Choroid plexus epithelial cell (primary cell): ENCODE measurements at regions not wholly inside any gene's neighbourhood (a gene's known extent, or its start where the extent isn't known, plus 50 kb on each side); places are given as distances from the start of the nearest gene placed in this dataset.
A peak's percentile ranks its signal among the peaks of the same experiment; 100 is the strongest.

Experiments used
- DNase-seq: peaks from one replicate; pipeline ENCODE4 v3.0.0-alpha.2; 2010; ENCODE audit warnings: low read depth
- H3K4me3 ChIP-seq: 2 replicates; pipeline ENCODE4 v1.5.1; 2011; ENCODE audit warnings: low read depth, mild to moderate bottlenecking, control low read depth, low read length, moderate library complexity
- TF ChIP-seq, protein P1 (sequence below): conservative IDR thresholded peaks from 2 replicates; pipeline ENCODE4 v1.5.1; 2011; ENCODE audit warnings: low read depth, mild to moderate bottlenecking, control low read depth, inconsistent platforms, low read length, moderate library complexity

DNA sequence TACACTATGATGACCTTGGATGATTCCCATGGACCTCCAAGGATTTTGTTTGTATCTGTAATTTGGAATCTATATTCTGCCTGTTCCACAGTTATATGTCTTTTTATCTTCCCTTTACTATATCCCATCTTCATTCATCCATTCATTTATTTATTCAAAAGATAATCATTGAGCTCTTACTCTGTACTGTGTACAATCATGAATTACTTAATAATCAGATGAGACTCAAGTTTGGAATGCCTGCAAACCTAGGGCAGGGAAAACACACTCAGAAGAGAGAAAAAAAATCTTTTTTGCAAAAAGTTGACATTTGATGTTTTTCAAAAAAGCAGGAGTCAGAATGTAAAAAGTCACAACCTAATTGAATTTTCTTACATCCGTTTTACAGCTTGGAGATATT is 170.2 kb upstream of the GNAI1 start:
- DNase-seq, result no peak
- TF ChIP-seq, protein P1, sequence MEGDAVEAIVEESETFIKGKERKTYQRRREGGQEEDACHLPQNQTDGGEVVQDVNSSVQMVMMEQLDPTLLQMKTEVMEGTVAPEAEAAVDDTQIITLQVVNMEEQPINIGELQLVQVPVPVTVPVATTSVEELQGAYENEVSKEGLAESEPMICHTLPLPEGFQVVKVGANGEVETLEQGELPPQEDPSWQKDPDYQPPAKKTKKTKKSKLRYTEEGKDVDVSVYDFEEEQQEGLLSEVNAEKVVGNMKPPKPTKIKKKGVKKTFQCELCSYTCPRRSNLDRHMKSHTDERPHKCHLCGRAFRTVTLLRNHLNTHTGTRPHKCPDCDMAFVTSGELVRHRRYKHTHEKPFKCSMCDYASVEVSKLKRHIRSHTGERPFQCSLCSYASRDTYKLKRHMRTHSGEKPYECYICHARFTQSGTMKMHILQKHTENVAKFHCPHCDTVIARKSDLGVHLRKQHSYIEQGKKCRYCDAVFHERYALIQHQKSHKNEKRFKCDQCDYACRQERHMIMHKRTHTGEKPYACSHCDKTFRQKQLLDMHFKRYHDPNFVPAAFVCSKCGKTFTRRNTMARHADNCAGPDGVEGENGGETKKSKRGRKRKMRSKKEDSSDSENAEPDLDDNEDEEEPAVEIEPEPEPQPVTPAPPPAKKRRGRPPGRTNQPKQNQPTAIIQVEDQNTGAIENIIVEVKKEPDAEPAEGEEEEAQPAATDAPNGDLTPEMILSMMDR, result no peak
- no peak overlapping the region for H3K4me3 ChIP-seq

DNA sequence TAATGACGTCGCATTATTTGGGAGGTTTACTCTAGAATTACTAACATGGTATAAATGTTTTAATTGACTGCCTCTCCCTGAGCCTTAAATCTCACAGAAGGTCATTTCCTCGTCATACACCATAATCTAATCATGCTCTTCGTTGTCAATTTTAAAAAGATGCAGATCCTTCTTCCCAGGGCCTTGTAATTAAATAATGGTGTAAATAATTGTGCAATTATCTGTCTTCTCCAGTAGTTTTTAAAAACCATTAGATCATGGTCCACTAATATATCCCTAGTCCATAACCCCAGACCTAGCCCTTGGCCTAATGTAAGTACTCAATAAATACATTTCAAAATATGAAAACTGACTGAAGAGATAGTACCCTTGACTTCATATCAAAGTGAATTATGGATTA is 181.5 kb upstream of the GNAI1 start:
- DNase-seq, result no peak
- no peak overlapping the region for H3K4me3 ChIP-seq
- TF ChIP-seq, protein P1, result no peak

DNA sequence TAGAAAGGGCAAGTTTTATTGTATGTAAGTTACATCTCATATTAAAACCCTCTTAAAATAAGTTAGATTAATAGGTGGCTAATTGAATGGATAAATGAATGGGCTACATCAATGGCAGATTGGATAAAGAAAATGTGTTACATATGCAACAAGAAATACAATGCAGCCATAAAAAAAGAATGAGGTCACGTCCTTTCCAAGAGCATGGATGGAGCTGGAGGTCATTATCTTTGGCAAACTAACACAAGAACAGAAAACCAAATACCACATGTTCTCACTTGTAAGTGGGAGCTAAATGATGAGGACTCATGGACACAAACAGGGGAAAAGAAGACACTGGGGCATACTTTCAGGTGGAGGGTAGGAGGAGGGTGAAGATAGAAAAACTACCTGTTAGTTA is 182.2 kb upstream of the GNAI1 start:
- H3K4me3 ChIP-seq, result no peak overlapping the region
- TF ChIP-seq, protein P1, result no peak
- no peak for DNase-seq

DNA sequence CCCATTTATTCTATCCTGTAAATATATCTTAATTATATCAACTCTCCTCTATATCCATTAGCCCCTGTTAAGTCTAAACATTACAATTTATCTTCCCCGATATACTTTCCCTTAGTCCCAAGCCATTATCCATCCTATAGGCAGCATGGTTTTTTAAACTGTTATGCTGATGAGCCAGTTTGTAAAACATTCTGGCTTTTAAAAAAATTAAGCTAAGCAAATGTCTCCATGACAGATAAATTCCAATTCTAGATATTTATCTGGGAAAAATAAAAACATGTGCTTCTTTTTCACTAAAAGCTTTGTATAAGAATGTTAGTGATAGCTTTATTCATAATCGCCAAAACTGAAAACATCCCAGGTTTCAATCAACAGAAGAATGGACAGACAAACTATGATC is 183.2 kb upstream of the GNAI1 start:
- no peak for DNase-seq
- no peak overlapping the region for H3K4me3 ChIP-seq
- TF ChIP-seq, protein P1, result no peak

DNA sequence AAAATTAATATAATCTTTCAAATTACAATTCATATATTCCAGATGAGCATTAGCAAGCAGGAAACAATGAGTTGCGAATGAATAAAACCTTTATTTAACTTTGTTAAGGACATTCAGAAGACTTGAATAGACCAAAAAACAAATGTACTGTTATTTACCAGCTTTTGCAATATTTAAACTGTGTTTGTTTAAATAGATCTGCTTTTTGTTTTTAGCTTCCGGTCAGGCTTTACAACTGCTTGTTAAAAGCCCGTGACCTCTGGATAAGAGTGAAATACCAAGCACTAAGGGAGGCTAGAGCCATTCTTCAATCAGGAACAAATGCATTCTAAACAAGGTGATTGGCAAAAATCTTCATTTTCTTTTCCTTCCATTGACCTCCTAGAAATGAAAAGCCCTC is 184.9 kb upstream of the GNAI1 start:
- DNase-seq, result no peak
- TF ChIP-seq, protein P1, result no peak
- H3K4me3 ChIP-seq, result no peak overlapping the region

DNA sequence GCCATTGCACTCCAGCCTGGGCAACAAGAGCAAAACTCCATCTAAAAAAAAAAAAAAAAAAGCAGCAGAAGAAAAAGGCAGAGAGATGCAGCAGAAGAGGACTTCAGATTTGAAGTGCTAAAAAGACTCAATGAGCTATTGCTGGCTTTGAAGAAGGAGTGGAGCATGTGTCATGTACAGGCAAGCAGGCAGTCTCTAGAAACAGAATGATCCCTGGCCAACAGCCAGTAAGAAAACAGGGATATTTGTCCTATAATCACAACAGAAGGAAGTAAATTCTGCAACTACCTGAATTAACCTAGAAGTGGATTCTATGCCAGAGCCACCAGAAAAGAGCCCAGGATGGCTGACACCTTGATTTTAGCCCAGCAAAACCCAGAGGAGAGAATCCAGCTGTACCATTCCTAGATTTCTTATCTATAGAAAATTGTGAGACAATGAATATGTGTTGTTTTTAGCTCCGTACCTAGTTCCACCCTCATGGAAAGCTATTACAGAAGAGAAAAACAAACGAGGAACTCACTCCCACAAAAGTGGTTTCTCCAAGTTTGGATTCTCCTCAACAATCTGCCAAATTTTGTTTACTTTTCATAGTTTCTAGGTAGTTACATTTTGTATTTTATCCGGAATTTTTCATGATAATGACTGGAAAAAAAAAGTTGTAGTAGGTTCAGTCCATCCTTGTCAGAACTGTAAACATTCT is 198.2 kb upstream of the GNAI1 start:
- TF ChIP-seq, protein P1, result no peak
- DNase-seq, result peak; percentile 47
- H3K4me3 ChIP-seq, result no peak overlapping the region

DNA sequence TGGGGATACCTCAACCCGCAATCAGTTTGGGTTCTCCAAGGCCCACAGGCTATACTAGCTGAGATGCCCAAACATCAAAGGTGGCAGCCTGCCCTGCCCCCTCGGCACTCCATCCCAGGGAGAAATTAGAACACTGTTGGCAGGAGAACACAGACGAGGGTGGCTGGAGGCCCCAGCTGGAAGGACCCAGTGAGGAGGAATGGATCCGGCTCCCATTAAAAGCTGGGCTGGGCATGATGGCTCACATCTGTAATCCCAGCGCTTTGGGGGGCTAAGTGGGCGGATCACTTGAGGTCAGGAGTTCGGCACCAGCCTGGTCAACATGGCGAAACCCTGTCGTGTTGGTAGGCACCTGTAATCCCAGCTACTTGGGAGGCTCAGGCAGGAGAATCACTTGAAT is 199.9 kb upstream of the GNAI1 start:
- no peak for DNase-seq
- H3K4me3 ChIP-seq, result no peak overlapping the region
- TF ChIP-seq, protein P1, result no peak
